Stimulated activated CD8-positive, alpha-beta memory T cell treated with anti-CD3 and anti-CD28 coated beads, Interleukin-12 subunit alpha, Interleukin-12 subunit beta, amount 100 ng/mL, for 1 hour (primary cell): ENCODE measurements at regions not wholly inside any gene's neighbourhood (a gene's known extent, or its start where the extent isn't known, plus 50 kb on each side); places are given as distances from the start of the nearest gene placed in this dataset.
"Not testable (repeated sequence)": the region's sequence is repeated elsewhere in the genome, so short reads cannot be mapped to it uniquely, and the experiment has no call there.

Source experiments
- DNase-seq: peaks from one replicate; pipeline ENCODE4 v3.0.0-alpha.2; 2020; ENCODE audit warnings: low read depth

- DNase-seq: no peak
These were observed 65.8 kb downstream of the MTX3 start for GRCh38 chr5:79924936-79925893.

GRCh38 chr5:79923431-79923830 lies 67.6 kb downstream of the MTX3 start:
- DNase-seq: no peak

- DNase-seq: no peak
These were observed 68.4 kb downstream of the MTX3 start for GRCh38 chr5:79922626-79923025.

- DNase-seq: not testable (repeated sequence)
These were observed 83.6 kb downstream of the MTX3 start for GRCh38 chr5:79907452-79907851.

- DNase-seq: not testable (repeated sequence)
These were observed 88.5 kb downstream of the MTX3 start for GRCh38 chr5:79902571-79902970.

- no peak for DNase-seq
These were observed 89.4 kb downstream of the MTX3 start for GRCh38 chr5:79901631-79902030.

GRCh38 chr5:79898611-79899010 lies 92.5 kb downstream of the MTX3 start:
- DNase-seq: no peak

GRCh38 chr5:79893976-79894375 lies 97.1 kb downstream of the MTX3 start:
- no peak for DNase-seq

- DNase-seq: no peak
These were observed 97.6 kb downstream of the MTX3 start for GRCh38 chr5:79893485-79893884.

GRCh38 chr5:79890930-79891249 lies 100.2 kb downstream of the MTX3 start:
- no peak for DNase-seq

- no peak for DNase-seq
These were observed 100.7 kb downstream of the MTX3 start for GRCh38 chr5:79890119-79890929.

- DNase-seq: no peak
These were observed 102.4 kb downstream of the MTX3 start for GRCh38 chr5:79888643-79889042.

GRCh38 chr5:79886925-79887655 lies 104.0 kb downstream of the MTX3 start:
- DNase-seq: no peak

- DNase-seq: no peak
These were observed 104.6 kb downstream of the MTX3 start for GRCh38 chr5:79886456-79886855.

GRCh38 chr5:79879880-79880279 lies 111.2 kb downstream of the MTX3 start:
- not testable (repeated sequence) for DNase-seq

- no peak for DNase-seq
These were observed 112.2 kb downstream of the MTX3 start for GRCh38 chr5:79878721-79879336.

GRCh38 chr5:79878136-79878679 lies 112.9 kb downstream of the MTX3 start:
- DNase-seq: no peak

- no peak for DNase-seq
These were observed 114.6 kb downstream of the MTX3 start for GRCh38 chr5:79876456-79876855.

GRCh38 chr5:79875230-79875629 lies 115.8 kb downstream of the MTX3 start:
- no peak for DNase-seq

- DNase-seq: no peak
These were observed 117.9 kb downstream of the MTX3 start for GRCh38 chr5:79873187-79873586.

GRCh38 chr5:79872291-79872690 lies 118.8 kb downstream of the MTX3 start:
- DNase-seq: no peak
